ENCODE measurements at regions not wholly inside any gene's neighbourhood (a gene's known extent, or its start where the extent isn't known, plus 50 kb on each side); places are given as distances from the start of the nearest gene placed in this dataset.
"Not testable (repeated sequence)": the region's sequence is repeated elsewhere in the genome, so short reads cannot be mapped to it uniquely, and the experiment has no call there.

DNA sequence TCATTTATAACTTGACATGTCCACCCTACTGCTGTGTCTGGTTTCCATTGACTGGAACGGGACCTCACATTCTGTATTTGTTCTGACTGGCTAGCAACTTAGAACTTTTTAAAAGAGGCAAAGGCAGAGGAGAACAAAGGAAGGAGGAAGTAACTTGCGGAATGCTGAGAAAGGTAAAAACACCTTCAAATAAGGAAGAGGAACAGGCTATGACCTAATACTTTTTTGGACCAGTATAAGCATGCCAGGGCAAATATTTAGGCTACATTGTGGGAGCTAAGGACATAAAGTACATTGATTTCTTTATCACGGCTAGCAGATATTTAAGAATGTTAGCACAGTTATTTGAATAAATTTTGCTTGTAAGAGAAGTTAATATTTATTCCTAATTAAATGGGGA, 240.5 kb downstream of the TLR4 start:
- not testable (repeated sequence) for ATAC-seq, DNase-seq

DNA sequence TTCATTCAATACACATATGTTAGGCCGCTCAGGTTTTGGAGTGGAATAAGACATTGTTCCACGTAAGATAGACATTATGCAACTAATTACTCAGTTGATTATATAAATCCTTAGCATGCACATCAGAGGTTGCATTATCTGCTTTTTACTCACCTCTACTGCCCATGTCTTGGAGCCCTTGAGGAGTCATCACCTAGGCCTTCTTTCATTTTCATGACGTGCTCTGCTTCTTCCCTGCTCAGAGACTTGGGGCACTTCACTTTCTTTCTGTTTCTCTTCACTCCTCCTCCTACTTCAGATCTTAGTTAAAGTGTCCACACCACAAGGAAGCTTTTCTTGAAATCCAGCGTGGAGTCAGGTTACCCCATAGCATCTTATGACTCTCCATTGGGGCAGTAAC, 241.1 kb downstream of the TLR4 start:
- ATAC-seq (no peak), DNase-seq (no peak)

DNA sequence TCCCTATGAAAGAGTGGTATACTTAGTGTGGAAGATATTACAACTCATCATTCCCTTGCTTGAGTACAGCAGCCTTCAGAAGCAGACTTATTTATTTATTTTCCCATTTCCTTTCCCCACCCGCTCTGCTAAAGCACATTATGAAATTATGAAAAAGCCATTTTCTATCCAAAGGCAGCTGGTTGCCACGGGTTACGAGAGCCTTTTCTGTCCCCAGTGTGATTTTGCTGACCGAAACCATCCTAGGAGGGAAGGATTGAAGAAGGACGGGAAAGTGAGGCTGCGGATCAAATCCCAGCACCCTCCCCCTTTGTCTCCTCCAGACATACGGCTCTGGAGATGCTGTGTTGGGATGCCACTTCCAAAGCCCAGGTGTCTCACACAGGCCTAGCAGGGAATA, 246.9 kb downstream of the TLR4 start:
- no peak for ATAC-seq

DNA sequence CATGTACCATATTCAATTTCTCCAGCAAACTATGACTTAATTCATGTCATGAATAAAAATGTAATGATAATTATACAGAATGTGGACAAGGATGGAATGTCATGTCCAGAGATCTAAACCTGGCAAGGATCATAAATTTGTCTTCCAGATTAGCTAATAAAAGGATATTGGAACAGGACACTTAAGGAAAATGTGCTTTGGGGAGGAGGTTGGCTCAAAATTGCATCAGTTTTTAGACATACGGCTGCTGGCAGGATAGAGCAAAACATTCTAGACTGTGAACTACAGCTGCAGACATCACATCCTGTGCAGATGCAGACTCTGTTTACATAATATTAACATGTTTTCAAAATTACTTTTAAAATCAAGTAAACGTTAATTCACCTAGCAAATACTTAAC, 248.4 kb downstream of the TLR4 start:
- ATAC-seq (no peak), DNase-seq (no peak)

More for the DNA sequence above, 246.9 kb downstream of the TLR4 start:
- no peak for DNase-seq

DNA sequence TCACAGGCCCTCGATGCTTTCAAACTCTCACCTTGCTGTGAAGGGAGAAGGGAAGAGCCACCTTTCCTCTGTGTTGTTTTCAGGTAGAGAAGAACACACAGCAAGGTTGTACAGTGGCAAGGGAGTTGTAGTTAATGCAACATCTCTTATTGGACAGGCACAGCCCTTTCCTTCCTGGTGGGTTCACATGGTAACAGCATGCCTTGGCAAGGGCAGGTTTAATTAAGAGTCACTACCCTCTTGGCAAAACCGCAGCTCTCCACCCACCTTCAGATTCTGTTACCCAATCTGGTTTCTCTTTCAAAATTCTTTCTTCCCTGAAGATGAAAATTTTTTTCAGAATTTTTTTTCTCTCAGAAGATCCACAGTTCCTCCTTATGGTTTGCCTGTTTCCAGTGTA, 253.1 kb downstream of the TLR4 start:
- ATAC-seq: no peak
- no peak for DNase-seq

DNA sequence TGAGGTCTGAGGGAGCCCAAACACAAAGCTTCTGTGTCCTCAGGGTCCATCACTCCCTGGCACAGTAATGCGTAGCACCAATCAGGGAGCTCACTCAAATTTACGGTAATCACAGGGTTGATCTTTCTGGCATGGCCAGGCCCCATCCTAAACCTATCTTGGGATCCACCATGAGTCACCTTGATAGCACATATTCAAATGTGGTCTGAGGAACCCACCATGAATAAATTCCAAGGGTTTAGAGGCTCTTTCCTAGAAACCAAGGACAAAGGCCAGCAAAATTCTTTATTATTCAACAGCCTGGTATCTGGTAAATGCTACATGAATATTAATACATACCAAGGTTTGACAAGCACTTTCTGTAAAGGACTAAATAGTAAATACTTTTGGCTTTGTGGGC, 254.5 kb downstream of the TLR4 start:
- ATAC-seq (no peak), DNase-seq (no peak)

DNA sequence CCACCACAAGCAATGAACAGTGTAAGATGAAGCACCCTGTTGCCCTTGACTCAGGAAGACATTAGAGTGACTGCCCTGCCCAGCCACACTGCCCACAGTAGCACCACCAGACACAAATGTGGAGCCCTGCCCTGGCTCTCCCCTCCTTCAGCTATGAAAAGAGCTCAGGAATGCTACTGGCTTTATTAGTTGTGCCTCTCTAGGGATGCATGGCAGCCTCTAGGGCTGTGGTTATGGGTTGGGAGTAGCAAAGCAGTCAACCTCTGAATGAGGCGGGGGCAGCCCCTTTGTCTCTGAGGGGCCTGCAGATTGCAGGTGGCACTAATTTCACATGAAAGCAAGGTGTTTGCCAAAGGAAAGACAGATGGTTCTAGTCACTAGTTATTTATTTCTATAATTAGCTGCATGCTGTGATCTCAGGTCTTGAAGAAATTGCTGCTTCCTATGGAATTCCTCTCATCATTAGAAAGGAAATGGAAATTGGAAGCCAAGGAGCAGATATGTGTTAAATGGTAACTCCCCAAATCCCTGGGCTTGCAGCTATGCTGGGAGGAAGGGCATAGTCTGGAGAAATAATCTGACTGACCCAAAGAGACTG, 259.4 kb downstream of the TLR4 start:
- ATAC-seq: no peak

DNA sequence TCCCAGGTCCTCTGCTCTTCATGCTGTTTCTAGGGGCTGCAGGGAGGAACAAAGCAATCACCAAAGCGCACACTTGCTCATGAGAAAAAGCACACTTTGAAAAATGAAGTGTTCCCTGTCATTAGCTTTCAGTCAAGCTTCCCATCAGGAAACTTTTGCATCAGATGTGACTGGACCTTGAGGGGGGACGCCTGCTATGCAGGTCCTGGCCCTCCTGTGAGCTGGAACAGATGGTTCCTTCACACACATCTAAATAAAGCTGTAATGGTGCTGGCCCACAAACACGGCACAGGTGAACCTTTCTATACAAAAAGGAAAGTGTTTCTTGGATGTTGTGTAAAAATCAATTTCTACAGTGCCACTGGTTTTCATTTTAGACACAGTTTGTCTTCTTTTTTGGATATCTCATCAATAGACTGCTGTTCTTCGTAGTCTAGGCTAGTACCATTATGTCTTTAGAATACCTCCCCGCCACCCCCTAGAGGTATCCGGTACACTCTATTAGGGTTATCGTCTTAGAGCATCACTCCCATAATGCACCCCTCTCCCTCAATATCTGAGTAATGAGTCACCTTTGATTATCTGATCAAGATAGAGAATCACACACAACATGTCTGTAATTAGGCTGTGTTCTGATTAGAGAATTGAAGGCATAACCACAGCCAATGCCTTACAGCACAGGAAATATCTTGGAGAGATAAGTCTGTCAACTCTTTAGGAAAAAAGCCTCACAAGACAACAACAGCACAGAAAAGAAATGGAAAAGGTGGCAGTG, 266.3 kb downstream of the TLR4 start:
- ATAC-seq (no peak), DNase-seq (no peak)

More for the DNA sequence above, 259.4 kb downstream of the TLR4 start:
- no peak for DNase-seq

DNA sequence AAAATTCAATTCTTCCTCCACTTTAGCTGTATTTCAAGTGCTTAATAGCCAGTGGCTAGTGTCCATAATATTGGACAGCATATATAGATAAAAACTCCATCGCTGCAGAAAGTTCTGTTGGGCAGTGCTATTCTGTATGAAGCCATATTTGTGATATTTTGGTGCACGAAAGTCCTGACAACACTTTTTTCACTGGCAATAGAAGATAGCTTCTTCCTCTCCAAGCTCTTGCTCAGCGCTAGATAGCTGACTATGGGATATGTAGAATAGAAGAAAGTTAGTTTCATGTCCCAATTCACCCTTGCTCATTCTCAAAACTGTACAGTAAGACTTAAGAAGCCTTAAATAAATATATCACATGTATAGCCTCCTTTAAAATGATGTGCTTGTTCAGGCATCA, 269.9 kb downstream of the TLR4 start:
- DNase-seq (no peak), ATAC-seq (no peak)

DNA sequence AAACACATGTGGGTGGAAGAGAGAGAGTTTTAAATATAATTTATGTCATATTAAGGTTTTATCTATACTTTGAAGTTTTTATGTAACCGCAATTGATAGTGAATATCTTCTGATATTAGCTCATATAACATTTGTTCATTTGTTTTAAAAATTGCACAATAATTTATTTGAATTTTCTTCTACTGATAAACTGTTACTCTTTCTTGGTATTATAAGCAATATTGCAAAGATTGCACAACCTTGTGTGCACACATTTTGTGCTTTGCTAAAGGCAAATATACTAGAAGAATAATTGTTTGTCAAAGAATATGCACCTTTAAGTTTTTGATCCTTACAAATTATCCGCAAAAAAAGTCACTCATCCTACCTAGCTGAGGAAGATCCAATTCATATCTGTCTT, 275.7 kb downstream of the TLR4 start:
- ATAC-seq (no peak), DNase-seq (no peak)

DNA sequence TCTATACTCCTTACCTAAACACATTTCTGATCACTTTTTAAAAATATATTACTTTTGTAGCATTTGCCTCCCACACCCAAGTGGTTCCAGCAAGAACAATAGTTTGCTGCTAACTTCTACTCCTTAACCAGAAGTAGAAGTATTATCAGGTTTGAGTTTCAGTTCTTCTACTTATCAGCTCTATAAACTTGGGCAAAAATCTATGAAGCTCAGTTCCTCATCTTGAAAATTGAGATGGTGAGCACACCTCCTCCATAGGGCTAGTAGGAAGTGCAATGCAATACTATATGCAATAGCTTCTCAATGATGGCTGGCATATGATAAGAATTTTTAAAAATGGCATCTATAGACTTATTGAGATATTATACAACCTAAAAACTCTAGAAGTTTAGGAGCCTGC, 283.7 kb downstream of the TLR4 start:
- ATAC-seq (no peak), DNase-seq (no peak)

DNA sequence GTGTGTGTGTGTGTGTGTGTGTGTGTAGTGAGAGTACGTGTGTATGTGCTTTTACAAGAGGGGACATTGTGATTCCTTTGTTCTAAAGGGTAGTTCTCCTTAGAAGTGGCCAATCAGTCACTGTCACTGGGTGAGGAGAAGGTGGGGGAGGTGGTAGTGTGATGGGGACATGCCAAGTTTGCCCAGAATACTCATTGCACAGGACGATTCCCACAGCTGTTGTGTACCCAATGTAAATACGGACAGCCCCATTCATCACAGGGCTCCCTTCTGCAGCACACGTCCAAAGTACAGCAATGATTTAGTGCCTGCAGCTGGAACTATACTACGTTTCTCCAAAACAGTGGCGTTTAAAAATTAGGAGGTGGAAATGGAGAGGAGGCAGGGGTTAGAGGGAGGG, 287.8 kb downstream of the TLR4 start:
- no peak for ATAC-seq
- DNase-seq: no peak

DNA sequence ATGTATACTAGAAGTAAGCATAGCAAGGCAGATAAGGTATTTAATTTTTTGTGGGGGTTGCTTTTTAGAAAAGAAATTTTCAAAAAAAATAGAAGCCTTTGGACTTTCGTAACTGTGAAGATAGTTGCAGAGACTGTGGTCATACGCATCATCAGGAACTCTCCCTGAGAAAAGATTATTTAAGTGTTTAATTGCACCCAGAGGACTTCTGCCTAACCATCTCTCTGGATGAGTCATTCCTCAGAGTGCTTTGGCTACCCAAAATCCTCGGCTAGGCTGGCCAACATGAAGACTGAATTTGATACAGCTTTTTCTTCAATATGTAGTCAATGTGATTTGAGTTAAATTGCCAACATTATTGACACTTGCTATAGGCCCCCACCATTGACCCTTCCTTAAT, 296.4 kb downstream of the TLR4 start:
- DNase-seq: no peak
- no peak for ATAC-seq

DNA sequence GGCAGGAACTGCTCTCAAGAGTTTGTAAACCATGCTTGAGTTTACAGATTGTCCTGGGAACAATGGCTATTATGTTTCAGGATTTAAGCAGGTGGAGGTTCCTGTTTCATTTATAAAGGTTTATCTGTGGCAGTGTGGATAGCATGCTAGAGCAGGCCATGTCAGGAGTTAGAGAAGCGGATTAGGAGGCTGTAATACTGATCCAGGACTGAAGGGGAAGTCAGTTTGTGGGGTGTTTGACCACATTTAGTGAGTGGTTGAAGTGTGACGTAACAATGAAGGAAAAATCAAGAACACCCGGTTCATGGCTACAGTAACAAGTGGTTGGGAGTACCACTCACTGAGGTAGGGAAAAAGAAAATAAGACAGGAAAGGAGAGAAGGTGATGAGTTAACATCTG, 299.0 kb downstream of the TLR4 start:
- ATAC-seq (no peak), DNase-seq (no peak)

DNA sequence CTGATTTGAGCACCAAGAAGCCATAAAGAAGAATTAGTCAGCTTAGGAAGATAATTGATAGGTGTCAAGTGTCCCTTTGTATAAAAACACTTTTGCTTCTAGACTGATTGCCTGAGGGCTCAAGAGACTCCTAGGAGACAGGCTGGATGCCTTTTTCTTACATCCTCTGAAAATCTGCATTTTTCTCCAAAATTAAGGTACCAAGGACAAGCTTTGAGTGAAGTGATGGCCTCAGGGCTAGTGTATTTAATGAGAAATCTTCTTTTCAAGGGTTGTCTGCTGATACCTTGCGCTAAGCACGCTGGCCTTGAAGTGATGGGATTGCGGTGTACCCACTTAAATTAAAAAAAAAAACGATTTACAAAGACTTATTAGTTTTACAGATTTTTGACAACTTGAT, 304.0 kb downstream of the TLR4 start:
- DNase-seq (no peak), ATAC-seq (no peak)

DNA sequence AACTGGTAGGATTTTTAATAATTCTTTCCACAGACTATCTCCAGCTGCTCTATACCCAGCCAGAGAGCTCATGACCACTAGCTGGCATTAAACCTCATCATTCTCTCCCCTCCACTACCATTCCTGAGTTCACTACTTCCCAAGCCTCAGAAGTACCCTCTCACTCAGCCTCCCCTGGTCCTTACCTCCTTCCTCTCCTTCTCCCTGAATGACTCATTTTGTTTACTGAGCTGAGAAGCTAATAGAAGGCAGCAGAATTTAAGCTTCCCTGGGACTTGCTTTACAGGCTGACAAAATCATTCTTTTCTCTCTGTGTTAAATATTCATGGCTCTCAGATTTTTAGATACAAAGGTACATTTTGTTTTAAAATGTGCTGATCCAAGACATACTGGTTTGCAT, 305.4 kb downstream of the TLR4 start:
- ATAC-seq (no peak), DNase-seq (no peak)

DNA sequence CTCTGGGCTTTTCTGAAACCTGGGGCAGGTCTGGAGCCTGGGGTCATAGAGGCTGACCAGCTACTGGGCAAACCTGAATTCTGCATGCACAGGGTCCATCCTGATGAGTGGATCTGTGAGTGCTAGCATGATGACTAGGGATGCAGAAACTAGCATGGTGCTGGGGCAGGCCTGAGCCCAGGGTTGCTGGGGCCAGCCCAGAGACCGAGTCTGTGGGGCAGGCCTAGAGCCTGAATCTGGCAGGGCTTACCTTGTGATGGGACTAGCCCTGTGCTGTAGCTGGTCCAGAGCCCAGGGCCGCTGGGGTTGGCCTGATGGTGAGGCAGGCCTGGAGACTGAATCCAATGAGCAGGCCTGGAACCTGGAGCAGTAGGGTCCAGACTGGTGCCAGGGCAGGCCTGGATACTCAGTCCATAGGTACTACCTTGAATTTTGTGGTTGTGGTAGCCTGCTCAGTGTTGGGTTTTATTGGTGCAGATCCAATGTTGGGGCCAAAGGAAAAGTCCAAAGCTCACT, 313.5 kb downstream of the TLR4 start:
- peak; percentile 23 for ATAC-seq
- no peak for DNase-seq

DNA sequence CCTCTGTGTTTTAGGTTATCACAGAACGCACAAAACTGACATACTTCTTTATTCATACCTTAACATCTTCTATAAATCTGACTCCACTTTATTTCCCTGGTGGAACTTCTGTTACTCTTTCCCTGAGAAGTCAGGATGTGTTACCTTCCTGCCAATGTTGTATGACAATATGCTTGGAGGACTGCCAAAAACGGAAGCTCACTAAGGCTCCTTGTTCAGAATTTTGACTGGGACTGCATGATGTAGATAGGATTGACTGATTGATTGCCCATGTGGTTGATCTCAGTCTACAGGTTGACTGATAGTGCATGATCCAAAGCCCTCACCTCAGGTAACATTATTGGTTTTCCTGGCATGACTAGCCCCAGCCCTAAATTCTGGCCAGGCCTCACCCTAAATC, 319.4 kb downstream of the TLR4 start:
- no peak for DNase-seq

DNA sequence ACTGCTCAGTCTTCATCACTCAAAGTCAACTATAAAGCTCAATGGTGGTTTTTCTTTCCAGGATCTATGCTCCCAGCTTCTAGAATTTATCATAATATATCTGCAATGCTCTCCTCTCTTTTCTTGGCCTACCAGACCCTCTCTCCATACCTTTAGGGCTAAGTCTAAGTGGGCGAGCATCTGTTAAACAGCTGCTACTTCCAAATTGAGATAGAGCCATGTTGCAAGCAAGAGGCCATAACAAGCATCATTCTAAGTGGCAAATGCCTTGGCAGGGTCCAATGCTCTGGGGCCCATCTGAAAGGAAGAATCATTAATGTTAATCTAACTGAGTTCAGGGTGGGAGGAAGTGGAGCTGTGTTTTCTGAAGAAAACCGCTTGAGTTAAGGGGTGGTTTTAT, 324.0 kb downstream of the TLR4 start:
- no peak for DNase-seq
- no peak for ATAC-seq

More for the DNA sequence above, 319.4 kb downstream of the TLR4 start:
- no peak for ATAC-seq

DNA sequence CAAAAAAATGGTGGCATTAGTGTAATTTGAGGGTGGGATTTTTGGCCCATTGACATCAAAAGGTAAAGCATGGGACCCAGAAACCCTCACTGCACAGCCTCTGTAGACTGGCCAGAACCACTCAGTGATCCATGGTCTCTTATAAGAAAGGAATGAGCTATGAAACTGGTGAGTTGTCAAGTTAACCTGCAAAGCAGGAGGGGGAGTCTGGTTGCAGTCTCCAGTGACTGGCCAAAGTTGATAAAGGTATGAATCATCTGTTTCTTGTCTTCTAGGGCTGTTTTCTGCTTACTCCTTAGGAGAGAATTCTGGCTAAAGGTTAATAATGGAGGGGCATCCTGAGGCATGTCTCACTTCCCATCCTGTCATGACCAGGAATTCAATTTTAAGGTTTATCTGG, 325.2 kb downstream of the TLR4 start:
- no peak for DNase-seq
- no peak for ATAC-seq

DNA sequence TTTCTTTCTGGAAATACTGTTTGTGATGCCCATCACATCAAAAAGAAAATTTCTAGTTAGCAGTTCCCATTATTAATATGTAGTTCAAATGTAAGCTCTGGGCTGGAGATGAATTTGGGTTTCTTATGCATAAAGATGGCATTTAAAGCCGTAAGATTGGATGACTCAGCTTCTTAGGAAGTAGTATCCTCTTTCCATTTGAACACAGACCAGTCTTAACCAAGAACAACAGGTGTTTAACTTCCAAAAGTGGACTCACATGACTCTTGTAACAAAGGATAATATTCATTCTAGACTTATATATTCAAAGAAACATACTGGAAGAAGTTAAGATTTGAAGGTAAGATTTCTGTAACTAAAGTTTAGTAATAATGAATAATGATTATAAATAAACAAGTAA, 330.5 kb downstream of the TLR4 start:
- ATAC-seq (no peak), DNase-seq (no peak)

DNA sequence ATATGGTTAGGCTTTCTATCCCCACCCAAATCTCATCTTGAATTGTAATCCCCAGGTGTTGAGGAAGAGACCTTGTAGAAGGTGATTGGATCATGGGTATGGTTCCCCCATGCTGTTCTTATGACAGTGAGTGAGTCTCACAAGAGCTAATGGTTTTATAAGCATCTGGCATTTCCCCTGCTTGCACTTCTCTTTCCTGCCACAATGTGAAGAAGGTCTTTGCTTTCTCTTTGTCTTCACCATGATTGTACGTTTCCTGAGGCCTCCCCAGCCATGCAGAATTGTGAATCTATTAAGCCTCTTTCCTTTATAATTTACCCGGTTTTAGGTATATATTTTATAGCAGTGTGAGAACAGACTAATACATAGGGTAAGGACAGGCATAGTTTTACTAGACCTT, 334.5 kb downstream of the TLR4 start:
- DNase-seq: no peak
- ATAC-seq: no peak

DNA sequence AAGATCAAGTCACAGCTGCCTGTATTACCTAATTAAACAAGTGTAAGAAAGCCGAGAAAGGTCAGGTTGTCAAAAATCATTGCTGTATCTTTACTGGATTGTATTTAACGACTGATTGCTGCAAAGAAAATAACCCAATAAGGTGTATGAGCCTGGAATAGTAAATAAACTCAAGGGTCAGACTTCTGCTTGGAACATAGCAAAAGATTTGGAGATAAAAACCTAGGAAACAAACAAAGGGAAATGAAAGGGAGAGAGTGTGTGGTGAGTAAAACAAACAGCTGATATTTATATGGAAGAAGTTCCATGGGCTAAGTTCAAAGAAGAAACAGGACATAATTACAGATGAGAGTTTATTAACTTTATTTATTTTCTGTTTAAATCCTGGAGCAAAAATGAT, 354.0 kb downstream of the TLR4 start:
- DNase-seq (no peak), ATAC-seq (no peak)
